CD4-positive, CD25-positive, alpha-beta regulatory T cell (primary cell): ENCODE measurements at regions not wholly inside any gene's neighbourhood (a gene's known extent, or its start where the extent isn't known, plus 50 kb on each side); places are given as distances from the start of the nearest gene placed in this dataset.
"Not testable (repeated sequence)": the region's sequence is repeated elsewhere in the genome, so short reads cannot be mapped to it uniquely, and the experiment has no call there.

ENCODE experiments used
- ATAC-seq, 2 donors: fragments of 150-1000 bp; cut with Tn5 transposase; one replicate each; pipeline ENCODE4 v1.10.0; 2021; ENCODE audit warnings: low read depth in 2 of 2, moderate number of reproducible peaks in 2 of 2, moderate library complexity in 1 of 2
- DNase-seq, 3 donors: peaks; one replicate each; pipeline versions ENCODE4 v3.0.0 to v3.0.0-alpha.2; 2012 to 2022; ENCODE audit warnings: mixed read lengths in 1 of 3
- H3K27ac ChIP-seq: one replicate; pipeline ENCODE4 v1.7.0; 2013; ENCODE audit warnings: mild to moderate bottlenecking, low read length; ENCODE audit not compliant: insufficient read depth, poor library complexity, severe bottlenecking
- H3K27me3 ChIP-seq: one replicate; pipeline ENCODE4 v1.7.0; 2013; ENCODE audit warnings: low read length; ENCODE audit not compliant: control insufficient read depth, insufficient read depth
- H3K36me3 ChIP-seq: one replicate; pipeline ENCODE4 v1.7.0; 2013; ENCODE audit warnings: mild to moderate bottlenecking, low read length, moderate library complexity; ENCODE audit not compliant: control insufficient read depth, insufficient read depth
- H3K4me1 ChIP-seq: 2 replicates; pipeline ENCODE4 v1.7.0; 2013; ENCODE audit warnings: mild to moderate bottlenecking, low read length; ENCODE audit not compliant: insufficient read depth, control insufficient read depth, poor library complexity, severe bottlenecking
- H3K4me3 ChIP-seq: one replicate; pipeline ENCODE4 v1.7.0; 2013; ENCODE audit warnings: low read depth, mild to moderate bottlenecking, low read length, moderate library complexity
- H3K9me3 ChIP-seq, 2 experiments: 1 replicate in 1 of 2; 2 replicates in 1 of 2; pipeline ENCODE4 v1.7.0; 2013; ENCODE audit warnings: low read length in 2 of 2, mild to moderate bottlenecking in 1 of 2, moderate library complexity in 1 of 2; ENCODE audit not compliant: control insufficient read depth in 2 of 2
- H3K27ac Mint-ChIP-seq, 3 donors: one replicate each; pipeline ENCODE4 v1.8.0; 2020 to 2022; ENCODE audit warnings: mild to moderate bottlenecking in 3 of 3, mixed read lengths in 3 of 3, moderate library complexity in 2 of 3
- H3K27me3 Mint-ChIP-seq: one replicate; pipeline ENCODE4 v1.8.0; 2022; ENCODE audit warnings: mild to moderate bottlenecking, mixed read lengths
- H3K36me3 Mint-ChIP-seq: one replicate; pipeline ENCODE4 v1.8.0; 2020; ENCODE audit warnings: mixed read lengths
- H3K4me1 Mint-ChIP-seq, 4 donors: one replicate each; pipeline ENCODE4 v1.8.0; 2020 to 2022; ENCODE audit warnings: mixed read lengths in 4 of 4, mild to moderate bottlenecking in 1 of 4
- H3K4me3 Mint-ChIP-seq, 4 donors: one replicate each; pipeline ENCODE4 v1.8.0; 2020 to 2022; ENCODE audit warnings: mild to moderate bottlenecking in 4 of 4, mixed read lengths in 4 of 4, moderate library complexity in 3 of 4
- H3K9me3 Mint-ChIP-seq, 7 donors: one replicate each; pipeline ENCODE4 v1.8.0; 2020 to 2022; ENCODE audit warnings: mixed read lengths in 7 of 7, mild to moderate bottlenecking in 3 of 7, moderate library complexity in 2 of 7

DNA sequence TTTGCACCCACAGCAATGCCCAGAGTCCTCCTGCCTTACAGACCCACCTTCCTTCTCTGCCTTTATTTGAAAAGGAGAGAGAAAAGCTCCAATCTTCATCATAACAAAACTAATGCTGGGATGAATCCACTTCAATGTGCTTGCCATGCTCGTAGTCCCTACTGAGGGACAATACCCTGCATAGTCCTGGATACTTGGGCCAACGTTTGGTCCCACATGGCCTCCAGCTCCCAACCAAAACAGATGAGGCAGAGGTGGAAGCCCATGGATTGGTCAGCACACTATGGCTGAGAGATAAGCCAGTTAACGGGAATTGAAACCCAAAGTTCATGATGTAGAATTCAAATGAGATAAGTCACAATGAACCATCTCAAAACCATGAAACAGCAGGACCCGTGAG lies 115.8 kb downstream of the KBTBD2 start:
- not testable (repeated sequence) for H3K36me3 Mint-ChIP-seq, DNase-seq, H3K9me3 ChIP-seq, H3K4me1 ChIP-seq, H3K4me3 ChIP-seq, H3K9me3 Mint-ChIP-seq, ATAC-seq, H3K4me3 Mint-ChIP-seq, H3K27ac ChIP-seq, H3K27ac Mint-ChIP-seq, H3K36me3 ChIP-seq, H3K4me1 Mint-ChIP-seq
- H3K27me3 ChIP-seq = peaks cover 10% of the 10 kb centered on the region
- H3K27me3 Mint-ChIP-seq = peaks cover 35% of the 10 kb centered on the region

- H3K4me1 Mint-ChIP-seq = no peaks in the 10 kb centered on the region
- DNase-seq (no peak), ATAC-seq (no peak)
- H3K27me3 ChIP-seq = peaks cover 10% of the 10 kb centered on the region
- no peak overlapping the region for H3K27ac Mint-ChIP-seq
- H3K9me3 ChIP-seq = no peaks in the 10 kb centered on the region
- no peaks in the 10 kb centered on the region for H3K4me1 ChIP-seq
- peaks cover 0 to 1% (median 0%) of the 10 kb centered on the region in 7 donors for H3K9me3 Mint-ChIP-seq
- H3K27ac ChIP-seq = no peak overlapping the region
- no peaks in the 10 kb centered on the region for H3K36me3 Mint-ChIP-seq
- peaks cover 35% of the 10 kb centered on the region for H3K27me3 Mint-ChIP-seq
- H3K4me3 Mint-ChIP-seq = no peak overlapping the region
- H3K4me3 ChIP-seq = no peak overlapping the region
- H3K36me3 ChIP-seq = no peaks in the 10 kb centered on the region
Observed at GRCh38 chr7:32774541-32774951, 117.0 kb downstream of the KBTBD2 start.

GRCh38 chr7:32768866-32769510 lies 122.6 kb downstream of the KBTBD2 start:
- not testable (repeated sequence) for H3K9me3 Mint-ChIP-seq

GRCh38 chr7:32768338-32768737 lies 123.2 kb downstream of the KBTBD2 start:
- not testable (repeated sequence) for DNase-seq, H3K27ac ChIP-seq, H3K9me3 ChIP-seq, ATAC-seq, H3K36me3 Mint-ChIP-seq, H3K4me3 ChIP-seq, H3K9me3 Mint-ChIP-seq, H3K4me1 Mint-ChIP-seq, H3K36me3 ChIP-seq, H3K4me1 ChIP-seq, H3K4me3 Mint-ChIP-seq, H3K27ac Mint-ChIP-seq
- H3K27me3 ChIP-seq = peaks cover 27% of the 10 kb centered on the region
- H3K27me3 Mint-ChIP-seq = peaks cover 50% of the 10 kb centered on the region

More at GRCh38 chr7:32768866-32769510, 122.6 kb downstream of the KBTBD2 start:
- peaks cover 21% of the 10 kb centered on the region for H3K27me3 ChIP-seq
- not testable (repeated sequence) for H3K4me3 ChIP-seq, H3K9me3 ChIP-seq, ATAC-seq, H3K27ac Mint-ChIP-seq, H3K4me1 ChIP-seq, H3K27ac ChIP-seq, H3K36me3 ChIP-seq, H3K4me3 Mint-ChIP-seq, H3K36me3 Mint-ChIP-seq, DNase-seq, H3K4me1 Mint-ChIP-seq
- H3K27me3 Mint-ChIP-seq = peaks cover 44% of the 10 kb centered on the region

DNA sequence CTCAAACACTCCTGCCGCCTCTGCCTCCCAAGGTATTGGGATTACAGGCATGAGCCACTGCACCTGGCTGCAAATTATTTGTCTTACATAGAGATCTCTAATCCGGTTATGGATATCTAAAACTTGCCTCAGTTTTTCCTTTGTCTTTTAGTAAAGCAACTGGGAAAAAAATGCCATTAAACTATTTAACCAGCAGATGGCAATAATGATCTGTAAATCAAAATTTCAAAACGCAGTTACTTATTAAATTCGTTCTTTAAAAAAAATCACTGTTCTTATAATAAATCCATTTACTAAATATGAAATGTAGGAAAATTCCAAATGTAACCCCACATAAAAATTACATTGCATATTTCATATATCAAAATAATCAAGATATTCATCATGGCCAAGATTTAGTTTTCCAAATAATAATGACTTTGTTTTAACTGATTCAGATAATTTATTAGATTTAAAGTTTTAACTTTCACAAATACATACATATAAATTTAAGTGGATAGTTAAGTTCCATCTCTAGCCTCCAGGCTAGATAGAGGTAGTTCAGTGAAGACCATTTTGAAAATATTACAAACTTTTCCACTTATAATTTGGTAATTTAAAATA lies 125.8 kb downstream of the KBTBD2 start:
- not testable (repeated sequence) for H3K4me3 Mint-ChIP-seq, ATAC-seq, H3K36me3 Mint-ChIP-seq, H3K9me3 ChIP-seq, H3K36me3 ChIP-seq, H3K27ac Mint-ChIP-seq, H3K27ac ChIP-seq, H3K4me1 ChIP-seq, H3K4me3 ChIP-seq, H3K9me3 Mint-ChIP-seq
- peaks cover 24% of the 10 kb centered on the region for H3K27me3 ChIP-seq
- Mint-ChIP-seq H3K27me3 (peaks cover 55% of the 10 kb centered on the region), H3K4me1 (peaks cover 0 to 14% (median 5%) of the 10 kb centered on the region in 4 donors)
- DNase-seq = peak in 2 of 3 donors; percentile 15 to 24

- Mint-ChIP-seq H3K27me3 (peaks cover 58% of the 10 kb centered on the region), H3K9me3 (peaks cover 0 to 6% (median 1%) of the 10 kb centered on the region in 7 donors), H3K36me3 (no peaks in the 10 kb centered on the region), H3K27ac (no peak overlapping the region), H3K4me1 (peaks cover 0 to 14% (median 5%) of the 10 kb centered on the region in 4 donors), H3K4me3 (no peak overlapping the region)
- no peak overlapping the region for H3K27ac ChIP-seq
- no peak for DNase-seq
- no peaks in the 10 kb centered on the region for H3K4me1 ChIP-seq
- H3K27me3 ChIP-seq = peaks cover 24% of the 10 kb centered on the region
- no peak overlapping the region for H3K4me3 ChIP-seq
- no peaks in the 10 kb centered on the region for H3K36me3 ChIP-seq
- no peaks in the 10 kb centered on the region for H3K9me3 ChIP-seq
- no peak for ATAC-seq
Observed at GRCh38 chr7:32765185-32765584, 126.4 kb downstream of the KBTBD2 start.

DNA sequence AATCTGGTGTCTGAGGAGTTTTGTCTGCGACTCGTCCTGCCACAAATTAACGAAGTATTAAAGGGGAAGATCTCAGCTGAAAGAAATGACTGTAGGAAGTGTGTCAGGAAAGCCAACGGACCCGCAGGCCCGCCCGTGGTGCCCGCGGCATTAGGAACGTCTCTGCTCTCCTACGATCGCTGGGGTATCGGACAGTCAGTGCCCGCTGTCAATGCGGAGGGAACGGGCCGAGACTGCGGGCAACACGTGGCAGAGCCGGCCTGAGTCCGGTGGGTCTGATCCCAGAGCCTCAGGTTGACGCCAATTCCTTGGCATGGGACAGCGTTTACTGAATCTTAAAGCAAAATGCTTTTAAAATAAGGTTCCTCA lies 128.7 kb downstream of the KBTBD2 start:
- Histone ChIP-seq H3K27ac (no peak overlapping the region), H3K27me3 (peaks cover 21% of the 10 kb centered on the region), H3K9me3 (no peaks in the 10 kb centered on the region), H3K4me3 (no peak overlapping the region), H3K4me1 (no peaks in the 10 kb centered on the region), H3K36me3 (no peaks in the 10 kb centered on the region)
- ATAC-seq = no peak
- Mint-ChIP-seq H3K4me3 (peak overlapping the region in 1 of 4 donors; percentile 10), H3K36me3 (no peaks in the 10 kb centered on the region), H3K9me3 (peaks cover 0 to 4% (median 0%) of the 10 kb centered on the region in 7 donors), H3K4me1 (peaks cover 0 to 14% (median 5%) of the 10 kb centered on the region in 4 donors), H3K27me3 (peaks cover 72% of the 10 kb centered on the region), H3K27ac (no peak overlapping the region)
- DNase-seq = no peak
